ENCODE measurements at regions not wholly inside any gene's neighbourhood (a gene's known extent, or its start where the extent isn't known, plus 50 kb on each side); places are given as distances from the start of the nearest gene placed in this dataset.
"Not testable (repeated sequence)": the region's sequence is repeated elsewhere in the genome, so short reads cannot be mapped to it uniquely, and the experiment has no call there.

- Histone ChIP-seq H3K4me1 (no peaks in the 10 kb centered on the region), H3K9me3 (no peaks in the 10 kb centered on the region), H3K27me3 (ENCODE audit: low read depth) (no peaks in the 10 kb centered on the region), H3K36me3 (replicated peaks) (no peaks in the 10 kb centered on the region), H3K4me3 (no peak overlapping the region)
- in situ Hi-C loops (cut with MboI; ENCODE audit: low sequenced_read_pairs) = no loop called here
- no peak for DNase-seq (ENCODE audit: low spot score in 2 of 2)
Observed at GRCh38 chr12:114547636-114548035, 136.3 kb downstream of the TBX3 start.

DNA sequence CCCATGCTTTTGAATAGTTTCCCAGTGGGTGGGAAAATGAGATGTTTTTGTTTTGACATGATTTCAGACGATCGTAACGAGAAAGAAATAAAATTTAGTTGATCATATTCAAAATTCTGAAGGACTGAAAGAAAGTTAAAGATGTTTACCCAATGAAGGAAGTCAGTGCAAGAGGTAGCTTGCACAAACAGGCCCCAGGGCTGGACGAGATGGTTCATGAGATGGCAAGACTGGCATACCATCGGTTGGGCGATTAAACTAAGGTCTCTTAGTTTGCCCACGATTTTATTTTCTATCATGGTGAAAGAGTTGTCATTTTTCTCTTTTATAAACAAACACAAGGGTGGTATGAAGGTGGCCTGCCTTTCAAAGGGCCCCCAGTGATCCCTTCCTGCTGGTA, 124.5 kb upstream of the TBX5 start:
- in situ Hi-C loops (cut with MboI; ENCODE audit: low sequenced_read_pairs) = no loop called here
- Histone ChIP-seq H3K36me3 (replicated peaks) (no peaks in the 10 kb centered on the region), H3K4me3 (no peak overlapping the region), H3K27me3 (ENCODE audit: low read depth) (no peaks in the 10 kb centered on the region), H3K4me1 (no peaks in the 10 kb centered on the region), H3K9me3 (no peaks in the 10 kb centered on the region)
- DNase-seq (ENCODE audit: low spot score in 2 of 2) = no peak

DNA sequence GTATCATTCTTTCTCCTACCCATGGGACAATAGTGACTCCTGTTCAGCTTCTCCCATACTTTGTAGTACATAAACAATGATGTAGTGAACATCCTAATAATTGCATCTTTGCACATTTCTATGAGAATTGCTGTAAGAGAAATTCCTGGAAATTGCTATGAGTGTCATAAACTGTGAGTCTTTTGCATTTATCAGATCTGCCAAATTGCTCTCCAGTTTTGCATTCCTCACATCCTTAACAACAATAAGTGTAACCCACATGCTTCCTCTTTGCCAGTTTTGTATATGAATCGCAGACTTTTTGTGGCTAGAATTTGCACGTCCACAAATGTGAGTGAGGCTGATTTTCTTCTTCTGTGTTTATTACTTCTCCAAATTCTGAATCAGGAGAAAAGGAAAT, 124.0 kb upstream of the TBX5 start:
- no peak for DNase-seq (ENCODE audit: low spot score in 2 of 2)
- Histone ChIP-seq H3K4me3 (no peak overlapping the region), H3K9me3 (no peaks in the 10 kb centered on the region), H3K27me3 (ENCODE audit: low read depth) (no peaks in the 10 kb centered on the region), H3K36me3 (replicated peaks) (no peaks in the 10 kb centered on the region), H3K4me1 (no peaks in the 10 kb centered on the region)
- in situ Hi-C loops (cut with MboI; ENCODE audit: low sequenced_read_pairs) = no loop called here

- DNase-seq (ENCODE audit: low spot score in 2 of 2) = no peak
- no peaks in the 10 kb centered on the region for H3K9me3 ChIP-seq
- no peaks in the 10 kb centered on the region for H3K27me3 ChIP-seq (ENCODE audit: low read depth)
- no peaks in the 10 kb centered on the region for H3K36me3 ChIP-seq (replicated peaks)
- H3K4me1 ChIP-seq = no peaks in the 10 kb centered on the region
- in situ Hi-C loops (cut with MboI; ENCODE audit: low sequenced_read_pairs) = no loop called here
- H3K4me3 ChIP-seq = no peak overlapping the region
Observed at GRCh38 chr12:114528766-114529165, 122.8 kb upstream of the TBX5 start.

GRCh38 chr12:114521160-114521559, 115.2 kb upstream of the TBX5 start:
- H3K4me3 ChIP-seq; H3K4me1 ChIP-seq; H3K27me3 ChIP-seq (ENCODE audit: low read depth); in situ Hi-C loops (cut with MboI; ENCODE audit: low sequenced_read_pairs); DNase-seq (ENCODE audit: low spot score in 2 of 2); H3K36me3 ChIP-seq (replicated peaks); H3K9me3 ChIP-seq: not testable (repeated sequence)

DNA sequence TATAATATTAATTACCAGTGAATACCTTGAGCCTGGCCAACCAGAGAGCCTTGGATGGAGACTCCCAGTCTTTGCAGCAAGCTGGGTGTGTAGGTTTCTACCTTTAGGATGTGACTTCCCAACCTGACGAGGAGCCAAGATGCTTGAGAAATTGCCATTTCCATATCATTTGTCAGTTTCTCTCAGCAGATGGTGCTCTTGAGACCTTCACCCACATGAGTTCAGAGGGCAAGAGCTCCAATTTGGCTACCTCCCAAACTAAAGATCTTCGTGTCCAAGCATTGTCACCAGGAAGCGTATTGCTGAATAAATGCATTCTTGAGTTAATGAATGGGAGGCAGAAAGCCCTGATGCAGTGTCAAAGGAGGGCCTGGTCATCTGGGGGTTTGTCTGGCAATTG, 106.4 kb upstream of the TBX5 start:
- DNase-seq (ENCODE audit: low spot score in 2 of 2) = no peak
- no peaks in the 10 kb centered on the region for H3K36me3 ChIP-seq (replicated peaks)
- no peaks in the 10 kb centered on the region for H3K4me1 ChIP-seq
- peaks cover 12% of the 10 kb centered on the region for H3K27me3 ChIP-seq (ENCODE audit: low read depth)
- no peaks in the 10 kb centered on the region for H3K9me3 ChIP-seq
- in situ Hi-C loops (cut with MboI; ENCODE audit: low sequenced_read_pairs) = loop anchor here (10.0 kb wide), 1 partner anchor 528 kb away; no protein-coding TSS in a partner anchor
- no peak overlapping the region for H3K4me3 ChIP-seq

- Histone ChIP-seq H3K4me1 (no peaks in the 10 kb centered on the region), H3K36me3 (replicated peaks) (no peaks in the 10 kb centered on the region), H3K27me3 (ENCODE audit: low read depth) (peaks cover 29% of the 10 kb centered on the region), H3K4me3 (no peak overlapping the region), H3K9me3 (no peaks in the 10 kb centered on the region)
- in situ Hi-C loops (cut with MboI; ENCODE audit: low sequenced_read_pairs) = no loop called here
- DNase-seq (ENCODE audit: low spot score in 2 of 2) = peak; percentile 76 to 83
Observed at GRCh38 chr12:114508529-114509129, 102.7 kb upstream of the TBX5 start.

- no peak for DNase-seq (ENCODE audit: low spot score in 2 of 2)
- H3K36me3 ChIP-seq (replicated peaks) = no peaks in the 10 kb centered on the region
- peaks cover 46% of the 10 kb centered on the region for H3K27me3 ChIP-seq (ENCODE audit: low read depth)
- no peaks in the 10 kb centered on the region for H3K4me1 ChIP-seq
- no peak overlapping the region for H3K4me3 ChIP-seq
- H3K9me3 ChIP-seq = no peaks in the 10 kb centered on the region
- in situ Hi-C loops (cut with MboI; ENCODE audit: low sequenced_read_pairs) = no loop called here
Observed at GRCh38 chr12:114506651-114507050, 100.7 kb upstream of the TBX5 start.

GRCh38 chr12:114504311-114504710, 98.4 kb upstream of the TBX5 start:
- in situ Hi-C loops (cut with MboI; ENCODE audit: low sequenced_read_pairs) = no loop called here
- no peaks in the 10 kb centered on the region for H3K4me1 ChIP-seq
- H3K9me3 ChIP-seq = no peaks in the 10 kb centered on the region
- no peaks in the 10 kb centered on the region for H3K36me3 ChIP-seq (replicated peaks)
- no peak for DNase-seq (ENCODE audit: low spot score in 2 of 2)
- no peak overlapping the region for H3K4me3 ChIP-seq
- H3K27me3 ChIP-seq (ENCODE audit: low read depth) = peaks cover 59% of the 10 kb centered on the region

- H3K4me1 ChIP-seq = no peaks in the 10 kb centered on the region
- no peak overlapping the region for H3K4me3 ChIP-seq
- no peaks in the 10 kb centered on the region for H3K36me3 ChIP-seq (replicated peaks)
- no peak for DNase-seq (ENCODE audit: low spot score in 2 of 2)
- H3K27me3 ChIP-seq (ENCODE audit: low read depth) = peaks cover 48% of the 10 kb centered on the region
- in situ Hi-C loops (cut with MboI; ENCODE audit: low sequenced_read_pairs) = no loop called here
- no peaks in the 10 kb centered on the region for H3K9me3 ChIP-seq
Observed at GRCh38 chr12:114501474-114501807, 95.5 kb upstream of the TBX5 start.

DNA sequence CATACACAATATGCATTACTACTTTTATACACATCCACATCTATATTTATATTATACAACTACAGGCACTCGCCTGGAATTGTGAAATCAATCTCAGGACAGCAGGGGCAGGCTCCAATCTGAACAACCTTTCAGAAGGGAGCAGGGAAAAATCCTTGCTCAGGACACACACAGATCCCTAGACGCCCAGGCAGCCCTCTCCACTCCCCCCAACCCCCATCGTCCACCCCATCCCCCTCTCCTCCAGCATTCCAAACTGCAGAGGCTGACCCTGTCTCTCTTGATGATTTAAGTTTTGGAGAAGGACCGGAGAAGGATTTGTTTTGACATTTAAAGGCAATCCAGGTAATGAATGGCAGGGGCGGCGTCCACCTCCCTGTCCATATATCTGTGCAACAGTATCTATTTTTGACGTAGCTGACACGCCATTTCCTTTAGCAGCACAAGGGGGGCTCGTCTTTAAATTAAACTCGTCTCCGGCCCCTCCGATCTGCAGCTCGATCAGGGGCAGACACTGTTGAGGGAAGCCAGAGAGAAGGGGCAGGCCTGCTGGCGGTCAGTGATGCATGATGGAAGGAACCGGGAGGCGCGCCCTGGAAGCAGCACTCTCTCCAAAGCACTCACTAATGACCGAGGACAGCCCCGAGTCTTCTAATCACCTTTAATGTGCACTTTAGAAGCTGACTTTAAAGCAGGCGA, 95.0 kb upstream of the TBX5 start:
- DNase-seq (ENCODE audit: low spot score in 2 of 2) = no peak
- Histone ChIP-seq H3K4me3 (no peak overlapping the region), H3K36me3 (replicated peaks) (no peaks in the 10 kb centered on the region), H3K27me3 (ENCODE audit: low read depth) (peaks cover 43% of the 10 kb centered on the region), H3K4me1 (no peaks in the 10 kb centered on the region), H3K9me3 (no peaks in the 10 kb centered on the region)
- in situ Hi-C loops (cut with MboI; ENCODE audit: low sequenced_read_pairs) = no loop called here

GRCh38 chr12:114500131-114500530, 94.2 kb upstream of the TBX5 start:
- in situ Hi-C loops (cut with MboI; ENCODE audit: low sequenced_read_pairs) = no loop called here
- H3K27me3 ChIP-seq (ENCODE audit: low read depth) = peaks cover 45% of the 10 kb centered on the region
- H3K9me3 ChIP-seq = no peaks in the 10 kb centered on the region
- H3K36me3 ChIP-seq (replicated peaks) = no peaks in the 10 kb centered on the region
- no peak for DNase-seq (ENCODE audit: low spot score in 2 of 2)
- H3K4me3 ChIP-seq = no peak overlapping the region
- no peaks in the 10 kb centered on the region for H3K4me1 ChIP-seq

GRCh38 chr12:114499338-114499737, 93.4 kb upstream of the TBX5 start:
- H3K27me3 ChIP-seq (ENCODE audit: low read depth) = peaks cover 40% of the 10 kb centered on the region
- DNase-seq (ENCODE audit: low spot score in 2 of 2) = no peak

GRCh38 chr12:114491916-114492315, 86.0 kb upstream of the TBX5 start:
- Histone ChIP-seq H3K9me3 (no peaks in the 10 kb centered on the region), H3K27me3 (ENCODE audit: low read depth) (peaks cover 15% of the 10 kb centered on the region), H3K36me3 (replicated peaks) (no peaks in the 10 kb centered on the region), H3K4me1 (no peaks in the 10 kb centered on the region), H3K4me3 (no peak overlapping the region)
- in situ Hi-C loops (cut with MboI; ENCODE audit: low sequenced_read_pairs) = loop anchor here (10.0 kb wide), 1 partner anchor 317 kb away; no protein-coding TSS in a partner anchor
- DNase-seq (ENCODE audit: low spot score in 2 of 2) = no peak

More at GRCh38 chr12:114499338-114499737, 93.4 kb upstream of the TBX5 start:
- in situ Hi-C loops (cut with MboI; ENCODE audit: low sequenced_read_pairs) = loop anchor here (10.0 kb wide), 1 partner anchor 325 kb away; no protein-coding TSS in a partner anchor
- H3K4me3 ChIP-seq = no peak overlapping the region
- H3K4me1 ChIP-seq = no peaks in the 10 kb centered on the region
- no peaks in the 10 kb centered on the region for H3K36me3 ChIP-seq (replicated peaks)
- H3K9me3 ChIP-seq = no peaks in the 10 kb centered on the region

All from HAP-1 (cell line).